ENCODE measurements at regions not wholly inside any gene's neighbourhood (a gene's known extent, or its start where the extent isn't known, plus 50 kb on each side); places are given as distances from the start of the nearest gene placed in this dataset.

GRCh38 chr2:7878786-7879482, 802.9 kb upstream of the ID2 start:
- H3K9me3 ChIP-seq = no peaks in the 10 kb centered on the region
- no peak overlapping the region for H3K4me3 ChIP-seq
- WGBS, 2 donors = 70 to 81% methylated on average over 8 to 11 of the region's 12 CpGs
- TF ChIP-seq POLR2A (IDR thresholded peaks at IDR 0.05) = no peak
- TF ChIP-seq CTCF (IDR thresholded peaks at IDR 0.05) = no peak
- no peaks in the 10 kb centered on the region for H3K36me3 ChIP-seq
- no peaks in the 10 kb centered on the region for H3K4me1 ChIP-seq
- intact Hi-C loops (cut with DNase I) = no loop called here
- H3K27me3 ChIP-seq = no peaks in the 10 kb centered on the region
- no peak overlapping the region for H3K27ac ChIP-seq
- no peak for DNase-seq

GRCh38 chr2:7879483-7879835, 802.4 kb upstream of the ID2 start:
- Histone ChIP-seq H3K4me1 (no peaks in the 10 kb centered on the region), H3K36me3 (no peaks in the 10 kb centered on the region), H3K4me3 (no peak overlapping the region), H3K27ac (no peak overlapping the region), H3K27me3 (no peaks in the 10 kb centered on the region), H3K9me3 (no peaks in the 10 kb centered on the region)
- no peak for DNase-seq
- TF ChIP-seq CTCF (IDR thresholded peaks at IDR 0.05) (no peak), POLR2A (IDR thresholded peaks at IDR 0.05) (no peak)
- 71 to 83% methylated on average over 1 of the region's 1 CpG for WGBS, 2 donors
- intact Hi-C loops (cut with DNase I) = no loop called here

GRCh38 chr2:7880126-7880525, 801.7 kb upstream of the ID2 start:
- no peak for TF ChIP-seq POLR2A (IDR thresholded peaks at IDR 0.05)
- no peak for TF ChIP-seq CTCF (IDR thresholded peaks at IDR 0.05)
- no peak for DNase-seq
- no peak overlapping the region for H3K4me3 ChIP-seq
- H3K27me3 ChIP-seq = no peaks in the 10 kb centered on the region
- H3K27ac ChIP-seq = no peak overlapping the region
- intact Hi-C loops (cut with DNase I) = no loop called here
- H3K36me3 ChIP-seq = no peaks in the 10 kb centered on the region
- no peaks in the 10 kb centered on the region for H3K4me1 ChIP-seq
- H3K9me3 ChIP-seq = no peaks in the 10 kb centered on the region
- WGBS, 2 donors = 94 to 100% methylated on average over 2 of the region's 2 CpGs

- Histone ChIP-seq H3K4me1 (no peaks in the 10 kb centered on the region), H3K36me3 (no peaks in the 10 kb centered on the region), H3K9me3 (no peaks in the 10 kb centered on the region), H3K27ac (no peak overlapping the region), H3K27me3 (no peaks in the 10 kb centered on the region), H3K4me3 (no peak overlapping the region)
- DNase-seq = no peak
- TF ChIP-seq POLR2A (IDR thresholded peaks at IDR 0.05) (no peak), CTCF (IDR thresholded peaks at IDR 0.05) (no peak)
- 44 to 57% methylated on average over 2 of the region's 2 CpGs for WGBS, 2 donors
- intact Hi-C loops (cut with DNase I) = no loop called here
Observed at GRCh38 chr2:7880566-7880965, 801.3 kb upstream of the ID2 start.

GRCh38 chr2:7881063-7881462, 800.8 kb upstream of the ID2 start:
- H3K27ac ChIP-seq = no peak overlapping the region

More at GRCh38 chr2:7881063-7881462, 800.8 kb upstream of the ID2 start:
- 52 to 54% methylated on average over 5 of the region's 5 CpGs for WGBS, 2 donors
- no peak overlapping the region for H3K4me3 ChIP-seq
- TF ChIP-seq POLR2A (IDR thresholded peaks at IDR 0.05) (no peak), CTCF (IDR thresholded peaks at IDR 0.05) (no peak)
- no peak for DNase-seq
- intact Hi-C loops (cut with DNase I) = no loop called here
- H3K27me3 ChIP-seq = no peaks in the 10 kb centered on the region
- H3K4me1 ChIP-seq = no peaks in the 10 kb centered on the region
- no peaks in the 10 kb centered on the region for H3K9me3 ChIP-seq
- H3K36me3 ChIP-seq = no peaks in the 10 kb centered on the region
